ENCODE measurements at regions not wholly inside any gene's neighbourhood (a gene's known extent, or its start where the extent isn't known, plus 50 kb on each side); places are given as distances from the start of the nearest gene placed in this dataset.

GRCh38 chr2:3000125-3000524, 377.5 kb downstream of the EIPR1 start:
- H4K20me1 ChIP-seq (ENCODE audit: insufficient read depth, poor library complexity, severe bottlenecking): no peaks in the 10 kb centered on the region
- no peak overlapping the region for H3K4me2 ChIP-seq
- H3K36me3 ChIP-seq (replicated peaks; ENCODE audit: insufficient read depth, low read depth): no peaks in the 10 kb centered on the region
- no peak for DNase-seq (ENCODE audit: low spot score)
- no peak overlapping the region for H3K27ac ChIP-seq
- WGBS (ENCODE audit: low lambda C conversion rate, missing lambda C conversion rate): 74% methylated on average over 8 of the region's 8 CpGs
- H2AFZ ChIP-seq: no peak overlapping the region
- H3K9me2 ChIP-seq (replicated peaks; ENCODE audit: insufficient read depth): no peaks in the 10 kb centered on the region
- H3K4me1 ChIP-seq (ENCODE audit: insufficient read depth): no peaks in the 10 kb centered on the region
- H3K9me3 ChIP-seq (ENCODE audit: low read depth): no peaks in the 10 kb centered on the region
- H3K27me3 ChIP-seq: no peaks in the 10 kb centered on the region
- no peak overlapping the region for H3K4me3 ChIP-seq
- TF ChIP-seq CTCF (IDR thresholded peaks at IDR 0.05; ENCODE audit: poor library complexity) (no peak), EZH2 (IDR thresholded peaks at IDR 0.05; ENCODE audit: borderline replicate concordance) (no peak), EZH2phosphoT487 (IDR thresholded peaks at IDR 0.05; ENCODE audit: low read depth, severe bottlenecking, unreplicated experiment) (no peak)
- H3K79me2 ChIP-seq: no peaks in the 10 kb centered on the region

GRCh38 chr2:2998971-2999370, 378.6 kb downstream of the EIPR1 start:
- Histone ChIP-seq H2AFZ (no peak overlapping the region), H3K9me2 (replicated peaks; ENCODE audit: insufficient read depth) (no peaks in the 10 kb centered on the region), H3K9me3 (ENCODE audit: low read depth) (no peaks in the 10 kb centered on the region), H3K27me3 (no peaks in the 10 kb centered on the region), H3K4me1 (ENCODE audit: insufficient read depth) (no peaks in the 10 kb centered on the region), H3K36me3 (replicated peaks; ENCODE audit: insufficient read depth, low read depth) (no peaks in the 10 kb centered on the region), H3K27ac (no peak overlapping the region), H3K4me3 (no peak overlapping the region), H3K4me2 (no peak overlapping the region), H4K20me1 (ENCODE audit: insufficient read depth, poor library complexity, severe bottlenecking) (no peaks in the 10 kb centered on the region), H3K79me2 (no peaks in the 10 kb centered on the region)
- 56% methylated on average over 9 of the region's 9 CpGs for WGBS (ENCODE audit: low lambda C conversion rate, missing lambda C conversion rate)
- TF ChIP-seq EZH2 (IDR thresholded peaks at IDR 0.05; ENCODE audit: borderline replicate concordance): no peak
- no peak for TF ChIP-seq CTCF (IDR thresholded peaks at IDR 0.05; ENCODE audit: poor library complexity)
- TF ChIP-seq EZH2phosphoT487 (IDR thresholded peaks at IDR 0.05; ENCODE audit: low read depth, severe bottlenecking, unreplicated experiment): no peak
- DNase-seq (ENCODE audit: low spot score): no peak

- 79% methylated on average over 9 of the region's 9 CpGs for WGBS (ENCODE audit: low lambda C conversion rate, missing lambda C conversion rate)
- H3K27me3 ChIP-seq: no peaks in the 10 kb centered on the region
- H3K4me2 ChIP-seq: no peak overlapping the region
- H3K9me2 ChIP-seq (replicated peaks; ENCODE audit: insufficient read depth): no peaks in the 10 kb centered on the region
- no peak for DNase-seq (ENCODE audit: low spot score)
- no peak for TF ChIP-seq CTCF (IDR thresholded peaks at IDR 0.05; ENCODE audit: poor library complexity)
- no peak for TF ChIP-seq EZH2 (IDR thresholded peaks at IDR 0.05; ENCODE audit: borderline replicate concordance)
- TF ChIP-seq EZH2phosphoT487 (IDR thresholded peaks at IDR 0.05; ENCODE audit: low read depth, severe bottlenecking, unreplicated experiment): no peak
- no peaks in the 10 kb centered on the region for H3K79me2 ChIP-seq
- no peak overlapping the region for H3K4me3 ChIP-seq
- no peak overlapping the region for H2AFZ ChIP-seq
- no peaks in the 10 kb centered on the region for H4K20me1 ChIP-seq (ENCODE audit: insufficient read depth, poor library complexity, severe bottlenecking)
- H3K4me1 ChIP-seq (ENCODE audit: insufficient read depth): no peaks in the 10 kb centered on the region
- H3K9me3 ChIP-seq (ENCODE audit: low read depth): no peaks in the 10 kb centered on the region
- H3K36me3 ChIP-seq (replicated peaks; ENCODE audit: insufficient read depth, low read depth): no peaks in the 10 kb centered on the region
- H3K27ac ChIP-seq: no peak overlapping the region
Observed at GRCh38 chr2:2993172-2993692, 384.4 kb downstream of the EIPR1 start.

GRCh38 chr2:2992634-2993033, 385.0 kb downstream of the EIPR1 start:
- Histone ChIP-seq H2AFZ (no peak overlapping the region), H3K27me3 (no peaks in the 10 kb centered on the region), H4K20me1 (ENCODE audit: insufficient read depth, poor library complexity, severe bottlenecking) (no peaks in the 10 kb centered on the region), H3K4me1 (ENCODE audit: insufficient read depth) (no peaks in the 10 kb centered on the region), H3K4me2 (no peak overlapping the region), H3K79me2 (no peaks in the 10 kb centered on the region), H3K9me3 (ENCODE audit: low read depth) (no peaks in the 10 kb centered on the region), H3K9me2 (replicated peaks; ENCODE audit: insufficient read depth) (no peaks in the 10 kb centered on the region), H3K27ac (no peak overlapping the region), H3K36me3 (replicated peaks; ENCODE audit: insufficient read depth, low read depth) (no peaks in the 10 kb centered on the region), H3K4me3 (no peak overlapping the region)
- TF ChIP-seq EZH2 (IDR thresholded peaks at IDR 0.05; ENCODE audit: borderline replicate concordance): no peak
- TF ChIP-seq EZH2phosphoT487 (IDR thresholded peaks at IDR 0.05; ENCODE audit: low read depth, severe bottlenecking, unreplicated experiment): no peak
- TF ChIP-seq CTCF (IDR thresholded peaks at IDR 0.05; ENCODE audit: poor library complexity): no peak
- 79% methylated on average over 3 of the region's 3 CpGs for WGBS (ENCODE audit: low lambda C conversion rate, missing lambda C conversion rate)
- no peak for DNase-seq (ENCODE audit: low spot score)
